Tibial nerve (tissue), 4 donors: ENCODE measurements at regions not wholly inside any gene's neighbourhood (a gene's known extent, or its start where the extent isn't known, plus 50 kb on each side); places are given as distances from the start of the nearest gene placed in this dataset.

Experiments
- DNase-seq, 2 donors: peaks; one replicate each; pipeline ENCODE4 v3.0.0-alpha.2; 2019; ENCODE audit warnings: low spot score in 2 of 2
- H3K27ac ChIP-seq, 4 donors: fragments of 200-600 bp; sonication (generic) in 3 of 4; one replicate each; pipeline ENCODE4 v1.5.1; 2017 to 2019; ENCODE audit warnings: mild to moderate bottlenecking in 1 of 4
- H3K27me3 ChIP-seq, 2 donors: fragments of 200-600 bp; sonication (generic) in 1 of 2; one replicate each; pipeline versions ENCODE4 v1.5.1 to v1.6.0; 2017 to 2019
- H3K36me3 ChIP-seq, 3 donors: fragments of 200-600 bp; sonication (generic); one replicate each; pipeline ENCODE4 v1.5.1; 2018 to 2019
- H3K4me1 ChIP-seq, 4 donors: fragments of 200-600 bp; sonication (generic) in 3 of 4; one replicate each; pipeline ENCODE4 v1.5.1; 2017 to 2019
- H3K4me3 ChIP-seq, 4 donors: fragments of 200-600 bp; sonication (generic) in 3 of 4; one replicate each; pipeline ENCODE4 v1.5.1; 2017 to 2019; ENCODE audit warnings: mild to moderate bottlenecking in 1 of 4, moderate library complexity in 1 of 4
- H3K9me3 ChIP-seq, 4 donors: fragments of 200-600 bp; sonication (generic) in 3 of 4; one replicate each; pipeline ENCODE4 v1.5.1; 2017 to 2019
- CTCF ChIP-seq, 5 experiments: fragments of 200-600 bp in 3 of 5; fragments of 450-650 bp in 2 of 5; sonication (generic) in 3 of 5; IDR thresholded peaks; one replicate each; pipeline ENCODE4 v1.5.1; 2016 to 2019; ENCODE audit warnings: antibody characterized with exemption in 5 of 5, mild to moderate bottlenecking in 3 of 5, moderate library complexity in 2 of 5
- EP300 ChIP-seq, 2 donors: sonication (generic); formaldehyde crosslinking; IDR thresholded peaks; one replicate each; pipeline ENCODE4 v1.6.1; 2017; ENCODE audit warnings: antibody characterized with exemption in 2 of 2, mild to moderate bottlenecking in 1 of 2
- POLR2A ChIP-seq, 2 donors: fragments of 450-650 bp; IDR thresholded peaks; one replicate each; pipeline ENCODE4 v1.6.1; 2017; ENCODE audit warnings: antibody characterized with exemption in 2 of 2, mild to moderate bottlenecking in 2 of 2, moderate library complexity in 2 of 2
- WGBS, 2 donors: methylation state at CpG; one replicate each; pipeline ENCODE4 v1.1.5; 2018; 5-methylcytosine and 5-hydroxymethylcytosine counted together

GRCh38 chr16:60077861-60078260 is 1343.7 kb upstream of the GOT2 start:
- no peaks in the 10 kb centered on the region for H3K36me3 ChIP-seq
- H3K4me3 ChIP-seq: no peak overlapping the region
- TF ChIP-seq POLR2A (IDR thresholded peaks at IDR 0.05) (no peak), EP300 (IDR thresholded peaks at IDR 0.05) (no peak), CTCF (IDR thresholded peaks at IDR 0.05) (no peak)
- no peaks in the 10 kb centered on the region for H3K27me3 ChIP-seq
- H3K9me3 ChIP-seq: no peaks in the 10 kb centered on the region
- no peak for DNase-seq
- H3K27ac ChIP-seq: no peak overlapping the region
- WGBS, 2 donors: 73 to 83% methylated on average over 3 of the region's 3 CpGs
- H3K4me1 ChIP-seq: no peaks in the 10 kb centered on the region

GRCh38 chr16:60074378-60074777 is 1340.3 kb upstream of the GOT2 start:
- Histone ChIP-seq H3K4me1 (no peaks in the 10 kb centered on the region), H3K36me3 (no peaks in the 10 kb centered on the region), H3K9me3 (no peaks in the 10 kb centered on the region), H3K4me3 (no peak overlapping the region), H3K27ac (no peak overlapping the region), H3K27me3 (no peaks in the 10 kb centered on the region)
- TF ChIP-seq CTCF (IDR thresholded peaks at IDR 0.05) (no peak), EP300 (IDR thresholded peaks at IDR 0.05) (no peak), POLR2A (IDR thresholded peaks at IDR 0.05) (no peak)
- no peak for DNase-seq
- 92 to 97% methylated on average over 4 of the region's 4 CpGs for WGBS, 2 donors

GRCh38 chr16:60073376-60073775 is 1339.3 kb upstream of the GOT2 start:
- Histone ChIP-seq H3K4me3 (no peak overlapping the region), H3K9me3 (no peaks in the 10 kb centered on the region), H3K4me1 (no peaks in the 10 kb centered on the region), H3K27me3 (no peaks in the 10 kb centered on the region), H3K27ac (no peak overlapping the region), H3K36me3 (no peaks in the 10 kb centered on the region)
- 75 to 84% methylated on average over 4 of the region's 4 CpGs for WGBS, 2 donors
- TF ChIP-seq CTCF (IDR thresholded peaks at IDR 0.05) (no peak), EP300 (IDR thresholded peaks at IDR 0.05) (no peak), POLR2A (IDR thresholded peaks at IDR 0.05) (no peak)
- DNase-seq: no peak

- Histone ChIP-seq H3K9me3 (no peaks in the 10 kb centered on the region), H3K27ac (no peak overlapping the region), H3K36me3 (no peaks in the 10 kb centered on the region), H3K4me3 (no peak overlapping the region), H3K27me3 (no peaks in the 10 kb centered on the region), H3K4me1 (peaks cover 0 to 11% (median 0%) of the 10 kb centered on the region in 4 donors)
- DNase-seq: no peak
- TF ChIP-seq EP300 (IDR thresholded peaks at IDR 0.05) (no peak), POLR2A (IDR thresholded peaks at IDR 0.05) (no peak), CTCF (IDR thresholded peaks at IDR 0.05) (no peak)
Measured at GRCh38 chr16:60064026-60064425, 1329.9 kb upstream of the GOT2 start.

GRCh38 chr16:60061396-60061795 is 1327.3 kb upstream of the GOT2 start:
- no peak for DNase-seq
- Histone ChIP-seq H3K4me1 (peaks cover 0 to 11% (median 0%) of the 10 kb centered on the region in 4 donors), H3K27ac (no peak overlapping the region), H3K27me3 (no peaks in the 10 kb centered on the region), H3K9me3 (no peaks in the 10 kb centered on the region), H3K4me3 (no peak overlapping the region), H3K36me3 (no peaks in the 10 kb centered on the region)
- TF ChIP-seq POLR2A (IDR thresholded peaks at IDR 0.05): no peak
- no peak for TF ChIP-seq CTCF (IDR thresholded peaks at IDR 0.05)
- TF ChIP-seq EP300 (IDR thresholded peaks at IDR 0.05): no peak
